G401 (cell line): ENCODE measurements at regions not wholly inside any gene's neighbourhood (a gene's known extent, or its start where the extent isn't known, plus 50 kb on each side); places are given as distances from the start of the nearest gene placed in this dataset.

Source experiments
- DNase-seq: peaks from one replicate; pipeline ENCODE4 v3.0.0-alpha.2; 2015; ENCODE audit warnings: low spot score
- in situ Hi-C: cut with HindIII; loops from 2 replicates; pipeline ENCODE4 v1.10.0; 2016; ENCODE audit warnings: low sequenced_read_pairs, mixed read lengths

GRCh38 chr3:153097213-153097612 lies 64.8 kb upstream of the RAP2B start:
- DNase-seq = no peak
- in situ Hi-C loops = no loop called here

- no peak for DNase-seq
- in situ Hi-C loops = no loop called here
Observed at GRCh38 chr3:153099131-153099530, 62.9 kb upstream of the RAP2B start.

- in situ Hi-C loops = no loop called here
- DNase-seq = no peak
Observed at GRCh38 chr3:153103406-153103945, 58.5 kb upstream of the RAP2B start.

GRCh38 chr3:153110041-153110440 lies 52.0 kb upstream of the RAP2B start:
- in situ Hi-C loops = no loop called here
- no peak for DNase-seq

GRCh38 chr3:153111016-153111415 lies 51.0 kb upstream of the RAP2B start:
- DNase-seq = no peak
- in situ Hi-C loops = no loop called here
